GM23338 (cell line): ENCODE measurements at regions not wholly inside any gene's neighbourhood (a gene's known extent, or its start where the extent isn't known, plus 50 kb on each side); places are given as distances from the start of the nearest gene placed in this dataset.

ENCODE experiments used
- ATAC-seq: fragments of 200-7000 bp; cut with Tn5 transposase; 3 replicates; pipeline ENCODE4 v1.9.1; 2020
- DNase-seq: peaks from one replicate; pipeline ENCODE4 v3.0.0-alpha.2; 2015; ENCODE audit warnings: low spot score
- H2AFZ ChIP-seq: fragments of 200-600 bp; sonication (generic); 2 replicates; pipeline ENCODE4 v1.8.0; 2016; ENCODE audit warnings: antibody characterized with exemption, mild to moderate bottlenecking, moderate library complexity
- H3F3A ChIP-seq: fragments of 200-600 bp; sonication (generic); replicated peaks from 2 replicates; pipeline ENCODE4 v1.8.0; 2017; ENCODE audit warnings: antibody characterized with exemption, mixed run types, low read depth
- H3K27ac ChIP-seq: fragments of 200-600 bp; sonication (generic); 2 replicates; pipeline ENCODE4 v1.6.1; 2016; ENCODE audit warnings: low read depth
- H3K27me3 ChIP-seq: fragments of 200-600 bp; sonication (generic); 2 replicates; pipeline ENCODE4 v1.8.0; 2016; ENCODE audit warnings: mild to moderate bottlenecking, mixed run types, moderate library complexity; ENCODE audit not compliant: insufficient read depth
- H3K36me3 ChIP-seq: fragments of 200-600 bp; sonication (generic); 2 replicates; pipeline ENCODE4 v1.8.0; 2016; ENCODE audit warnings: mild to moderate bottlenecking; ENCODE audit not compliant: insufficient read depth
- H3K4me1 ChIP-seq: fragments of 200-600 bp; sonication (generic); 2 replicates; pipeline ENCODE4 v1.8.0; 2016; ENCODE audit warnings: mild to moderate bottlenecking, moderate library complexity; ENCODE audit not compliant: insufficient read depth
- H3K4me2 ChIP-seq: fragments of 200-600 bp; sonication (generic); 2 replicates; pipeline ENCODE4 v1.7.1; 2017; ENCODE audit warnings: mixed run types
- H3K4me3 ChIP-seq: fragments of 200-600 bp; sonication (generic); 2 replicates; pipeline ENCODE4 v1.6.1; 2016; ENCODE audit warnings: mixed run types
- H3K79me2 ChIP-seq: fragments of 200-600 bp; sonication (generic); replicated peaks from 2 replicates; pipeline ENCODE4 v1.8.0; 2017; ENCODE audit warnings: mild to moderate bottlenecking; ENCODE audit not compliant: insufficient read depth
- H3K9me2 ChIP-seq: fragments of 200-600 bp; sonication (generic); 2 replicates; pipeline ENCODE4 v1.8.0; 2017; ENCODE audit not compliant: insufficient read depth
- H4K20me1 ChIP-seq: fragments of 200-600 bp; sonication (generic); replicated peaks from 2 replicates; pipeline ENCODE4 v1.8.0; 2017; ENCODE audit warnings: mild to moderate bottlenecking; ENCODE audit not compliant: insufficient read depth
- H3K27ac Mint-ChIP-seq: 2 replicates; pipeline ENCODE4 v1.8.0; 2020; ENCODE audit warnings: inconsistent platforms, mild to moderate bottlenecking, moderate library complexity, mixed read lengths
- H3K27me3 Mint-ChIP-seq: 3 replicates; pipeline ENCODE4 v1.8.0; 2022; ENCODE audit warnings: low read depth, mild to moderate bottlenecking, moderate library complexity, mixed read lengths, inconsistent platforms; ENCODE audit not compliant: insufficient read depth, poor library complexity
- H3K36me3 Mint-ChIP-seq: 3 replicates; pipeline ENCODE4 v1.8.0; 2021; ENCODE audit warnings: low read depth, mild to moderate bottlenecking, inconsistent platforms, moderate library complexity, mixed read lengths
- H3K4me1 Mint-ChIP-seq: 3 replicates; pipeline ENCODE4 v1.8.0; 2020; ENCODE audit warnings: mild to moderate bottlenecking, inconsistent platforms, mixed read lengths
- H3K4me3 Mint-ChIP-seq: 3 replicates; pipeline ENCODE4 v1.8.0; 2021; ENCODE audit warnings: moderate library complexity, mild to moderate bottlenecking, inconsistent platforms, mixed read lengths
- H3K9me3 Mint-ChIP-seq: 3 replicates; pipeline ENCODE4 v1.8.0; 2020; ENCODE audit warnings: moderate library complexity, mild to moderate bottlenecking, inconsistent platforms, mixed read lengths
- CREB1 ChIP-seq: fragments of 250-450 bp; sonication (Bioruptor Pico); IDR thresholded peaks from 2 replicates; pipeline ENCODE4 v1.5.0; 2020; ENCODE audit warnings: low read depth, mild to moderate bottlenecking, moderate library complexity
- CTCF ChIP-seq, 2 experiments: fragments of 200-600 bp in 1 of 2; sonication (generic) in 1 of 2; conservative IDR thresholded peaks; 2 replicates each; pipeline versions ENCODE4 v1.5.1 to v1.6.1; 2016 to 2017; ENCODE audit warnings: antibody characterized with exemption in 2 of 2, low read depth in 2 of 2, mild to moderate bottlenecking in 2 of 2, moderate library complexity in 1 of 2
- JUNB ChIP-seq: IDR thresholded peaks from one replicate; pipeline ENCODE4 v1.6.1; 2016; ENCODE audit warnings: antibody characterized with exemption; ENCODE audit not compliant: unreplicated experiment
- NANOG ChIP-seq: IDR thresholded peaks from 2 replicates; pipeline ENCODE4 v1.6.1; 2016; ENCODE audit warnings: antibody characterized with exemption, borderline replicate concordance
- POLR2AphosphoS5 ChIP-seq: IDR thresholded peaks from 2 replicates; pipeline ENCODE4 v1.6.1; 2016; ENCODE audit warnings: antibody characterized with exemption, low read depth
- STAT1 ChIP-seq: IDR thresholded peaks from one replicate; pipeline ENCODE4 v1.6.1; 2016; ENCODE audit warnings: antibody characterized with exemption; ENCODE audit not compliant: unreplicated experiment
- ZNF331 ChIP-seq: fragments of 250-450 bp; sonication (Bioruptor Pico); IDR thresholded peaks from 2 replicates; pipeline ENCODE4 v1.5.0; 2020; ENCODE audit warnings: low read depth, mild to moderate bottlenecking, moderate library complexity
- ZNF462 ChIP-seq: fragments of 250-450 bp; sonication (Bioruptor Pico); IDR thresholded peaks from 2 replicates; pipeline ENCODE4 v1.5.0; 2020; ENCODE audit warnings: mild to moderate bottlenecking, moderate library complexity

- Histone ChIP-seq H3K27me3 (no peaks in the 10 kb centered on the region), H3K36me3 (no peaks in the 10 kb centered on the region), H4K20me1 (no peaks in the 10 kb centered on the region), H3K79me2 (no peaks in the 10 kb centered on the region), H3K4me3 (no peak overlapping the region), H3F3A (no peaks in the 10 kb centered on the region), H3K9me2 (peaks cover 4% of the 10 kb centered on the region; the same call in 1 of the 2 replicates), H3K4me2 (no peak overlapping the region), H3K4me1 (peaks cover 16% of the 10 kb centered on the region), H2AFZ (no peak overlapping the region), H3K27ac (no peak overlapping the region)
- Mint-ChIP-seq H3K27ac (no peak overlapping the region), H3K4me3 (no peak overlapping the region), H3K9me3 (no peaks in the 10 kb centered on the region), H3K27me3 (no peaks in the 10 kb centered on the region), H3K36me3 (no peaks in the 10 kb centered on the region), H3K4me1 (peaks cover 21% of the 10 kb centered on the region)
- TF ChIP-seq ZNF462 (CRISPR knock-in tag) (no peak), STAT1 (no peak), JUNB (no peak)
- DNase-seq = no peak
- no peak for ATAC-seq
Measured at GRCh38 chr11:115112754-115113153, 391.5 kb downstream of the CADM1 start.

GRCh38 chr11:115117956-115118493 lies 386.2 kb downstream of the CADM1 start:
- no peak overlapping the region for H3K4me3 ChIP-seq
- DNase-seq (no peak), ATAC-seq (peak; percentile 65)
- no peak overlapping the region for H2AFZ ChIP-seq
- Mint-ChIP-seq H3K9me3 (no peaks in the 10 kb centered on the region; the same call in 2 of the 3 replicates), H3K4me1 (peaks cover 31% of the 10 kb centered on the region), H3K36me3 (no peaks in the 10 kb centered on the region), H3K4me3 (no peak overlapping the region), H3K27me3 (no peaks in the 10 kb centered on the region), H3K27ac (peak overlapping the region; percentile 37; the same call in 1 of the 2 replicates)
- H3K27ac ChIP-seq = no peak overlapping the region
- no peaks in the 10 kb centered on the region for H4K20me1 ChIP-seq
- H3F3A ChIP-seq = no peaks in the 10 kb centered on the region
- peak overlapping the region; percentile 65; the same call in 1 of the 2 replicates for H3K4me2 ChIP-seq
- H3K36me3 ChIP-seq = no peaks in the 10 kb centered on the region
- no peaks in the 10 kb centered on the region for H3K79me2 ChIP-seq
- peaks cover 8% of the 10 kb centered on the region for H3K9me2 ChIP-seq
- peaks cover 25% of the 10 kb centered on the region for H3K4me1 ChIP-seq
- H3K27me3 ChIP-seq = no peaks in the 10 kb centered on the region
- TF ChIP-seq NANOG = peak; percentile 51; the same call in 1 of the 2 replicates
- no peak for TF ChIP-seq ZNF331 (CRISPR knock-in tag)
- TF ChIP-seq POLR2AphosphoS5 = no peak
- no peak for TF ChIP-seq STAT1
- no peak for TF ChIP-seq CREB1 (CRISPR knock-in tag)
- TF ChIP-seq CTCF (conservative IDR thresholded peaks at IDR 0.05; ENCODE audit: low read depth in 2 of 2) = no peak
